OCI-LY3 (cell line): ENCODE measurements at regions not wholly inside any gene's neighbourhood (a gene's known extent, or its start where the extent isn't known, plus 50 kb on each side); places are given as distances from the start of the nearest gene placed in this dataset.

ENCODE experiments used
- H2AFZ ChIP-seq: fragments of 200-600, 300-600 bp; shearing (Covaris generic); 2 replicates; pipeline ENCODE4 v1.6.0; 2014; ENCODE audit warnings: antibody characterized with exemption, low read depth, low read length
- H3K27ac ChIP-seq: fragments of 200-600, 300-600 bp; sonication (generic); 2 replicates; pipeline ENCODE4 v1.5.1; 2014; ENCODE audit warnings: mild to moderate bottlenecking, low read length, moderate library complexity, mixed read lengths
- H3K27me3 ChIP-seq: fragments of 200-600, 300-600 bp; sonication (generic); 2 replicates; pipeline ENCODE4 v1.6.1; 2014; ENCODE audit warnings: low read depth, low read length, mixed read lengths
- H3K36me3 ChIP-seq: fragments of 200-600, 300-600 bp; sonication (generic); replicated peaks from 2 replicates; pipeline ENCODE3; 2014; ENCODE audit warnings: low read depth, low read length, mixed read lengths
- H3K4me1 ChIP-seq: fragments of 300-600, 200-600 bp; sonication (generic); 2 replicates; pipeline ENCODE4 v1.6.1; 2014; ENCODE audit warnings: low read length, mixed read lengths
- H3K4me2 ChIP-seq: fragments of 200-600, 300-600 bp; sonication (generic); 2 replicates; pipeline ENCODE4 v1.6.1; 2014; ENCODE audit warnings: low read length, mixed read lengths
- H3K4me3 ChIP-seq: fragments of 300-600, 200-600 bp; sonication (generic); 2 replicates; pipeline ENCODE4 v1.5.1; 2014; ENCODE audit warnings: antibody characterized with exemption, mild to moderate bottlenecking, low read length, moderate library complexity
- H3K79me2 ChIP-seq: fragments of 300-600, 200-600 bp; shearing (Covaris generic); 2 replicates; pipeline ENCODE4 v1.6.1; 2014; ENCODE audit warnings: mild to moderate bottlenecking, low read length, mixed read lengths
- H3K9ac ChIP-seq: fragments of 300-600, 200-600 bp; shearing (Covaris generic); 2 replicates; pipeline ENCODE4 v1.6.0; 2014; ENCODE audit warnings: mild to moderate bottlenecking, low read length, moderate library complexity
- H3K9me3 ChIP-seq: fragments of 200-600, 300-600 bp; shearing (Covaris generic); 2 replicates; pipeline ENCODE4 v1.6.1; 2014; ENCODE audit warnings: low read length, mixed read lengths; ENCODE audit not compliant: insufficient read depth
- H4K20me1 ChIP-seq: fragments of 200-600, 300-600 bp; sonication (generic); 2 replicates; pipeline ENCODE4 v1.6.1; 2016; ENCODE audit warnings: low read length, mixed read lengths; ENCODE audit not compliant: insufficient read depth
- CTCF ChIP-seq: fragments of 200-600, 300-600 bp; sonication (generic); IDR thresholded peaks from 2 replicates; pipeline ENCODE4 v1.5.1; 2014; ENCODE audit warnings: antibody characterized with exemption, low read length, low read depth
- EZH2phosphoT487 ChIP-seq: fragments of 200-600 bp; shearing (Covaris generic); IDR thresholded peaks from 2 replicates; pipeline ENCODE4 v1.6.1; 2018; ENCODE audit warnings: antibody characterized with exemption, mixed run types, low read depth

- no peaks in the 10 kb centered on the region for H3K27me3 ChIP-seq
- H3K4me2 ChIP-seq = no peak overlapping the region
- no peaks in the 10 kb centered on the region for H3K36me3 ChIP-seq
- TF ChIP-seq EZH2phosphoT487 = no peak
- no peak for TF ChIP-seq CTCF
- H4K20me1 ChIP-seq = no peaks in the 10 kb centered on the region
- no peaks in the 10 kb centered on the region for H3K9me3 ChIP-seq
- no peak overlapping the region for H3K4me3 ChIP-seq
- H3K9ac ChIP-seq = no peak overlapping the region
- no peaks in the 10 kb centered on the region for H3K79me2 ChIP-seq
- no peaks in the 10 kb centered on the region for H3K4me1 ChIP-seq
- no peak overlapping the region for H3K27ac ChIP-seq
- no peak overlapping the region for H2AFZ ChIP-seq
Measured at GRCh38 chrX:150018931-150019361, 80.7 kb upstream of the EOLA2 start.

- H3K4me3 ChIP-seq = peak overlapping the region; percentile 32
- H3K27ac ChIP-seq = peak overlapping the region; percentile 89
- peak overlapping the region; percentile 74 for H3K4me2 ChIP-seq
- H3K4me1 ChIP-seq = peaks cover 17% of the 10 kb centered on the region
- H3K9me3 ChIP-seq = 0 out of 2 replicates have a peak, but pooled peaks cover 5% of the 10 kb centered on the region
- no peaks in the 10 kb centered on the region for H3K27me3 ChIP-seq
- peak overlapping the region; percentile 53; the same call in 1 of the 2 replicates for H3K9ac ChIP-seq
- H3K36me3 ChIP-seq = no peaks in the 10 kb centered on the region
- no peak for TF ChIP-seq CTCF
- no peak for TF ChIP-seq EZH2phosphoT487
- H4K20me1 ChIP-seq = no peaks in the 10 kb centered on the region
- H2AFZ ChIP-seq = peak overlapping the region; percentile 17; the same call in 1 of the 2 replicates
- H3K79me2 ChIP-seq = no peaks in the 10 kb centered on the region
Measured at GRCh38 chrX:150028692-150029091, 90.4 kb upstream of the EOLA2 start.

- Histone ChIP-seq H2AFZ (no peak overlapping the region), H3K4me2 (no peak overlapping the region), H3K9me3 (no peaks in the 10 kb centered on the region), H3K9ac (no peak overlapping the region), H3K27me3 (no peaks in the 10 kb centered on the region), H3K79me2 (no peaks in the 10 kb centered on the region), H4K20me1 (no peaks in the 10 kb centered on the region), H3K27ac (no peak overlapping the region), H3K4me1 (peaks cover 23% of the 10 kb centered on the region), H3K36me3 (no peaks in the 10 kb centered on the region), H3K4me3 (no peak overlapping the region)
- no peak for TF ChIP-seq CTCF
- no peak for TF ChIP-seq EZH2phosphoT487
Measured at GRCh38 chrX:150032742-150033141, 94.5 kb upstream of the EOLA2 start.

GRCh38 chrX:150034788-150035187, 96.5 kb upstream of the EOLA2 start:
- Histone ChIP-seq H3K4me2 (no peak overlapping the region), H4K20me1 (no peaks in the 10 kb centered on the region), H3K79me2 (no peaks in the 10 kb centered on the region), H3K27ac (no peak overlapping the region), H3K36me3 (no peaks in the 10 kb centered on the region), H3K4me1 (peaks cover 7% of the 10 kb centered on the region; the same call in 1 of the 2 replicates), H2AFZ (no peak overlapping the region), H3K4me3 (no peak overlapping the region), H3K27me3 (no peaks in the 10 kb centered on the region), H3K9me3 (no peaks in the 10 kb centered on the region), H3K9ac (no peak overlapping the region)
- TF ChIP-seq CTCF (no peak), EZH2phosphoT487 (no peak)
